SIG-M5 (cell line): ENCODE measurements at regions not wholly inside any gene's neighbourhood (a gene's known extent, or its start where the extent isn't known, plus 50 kb on each side); places are given as distances from the start of the nearest gene placed in this dataset.

Experiments
- DNase-seq: peaks from one replicate; lab custom pipeline; 2025; lab: John Stamatoyannopoulos, UW

GRCh38 chr3:152959307-152959706, 124.4 kb downstream of the P2RY1 start:
- DNase-seq, result no peak

- no peak for DNase-seq
Observed at GRCh38 chr3:152960684-152961083, 125.8 kb downstream of the P2RY1 start.

GRCh38 chr3:152961323-152961722, 126.4 kb downstream of the P2RY1 start:
- DNase-seq, result no peak

GRCh38 chr3:152964911-152965609, 130.1 kb downstream of the P2RY1 start:
- DNase-seq, result no peak

GRCh38 chr3:152968388-152969024, 133.6 kb downstream of the P2RY1 start:
- no peak for DNase-seq

- DNase-seq, result no peak
Observed at GRCh38 chr3:152969557-152970300, 134.8 kb downstream of the P2RY1 start.

- no peak for DNase-seq
Observed at GRCh38 chr3:152970851-152971250, 135.9 kb downstream of the P2RY1 start.

- DNase-seq, result no peak
Observed at GRCh38 chr3:152971880-152972279, 136.9 kb downstream of the P2RY1 start.

- no peak for DNase-seq
Observed at GRCh38 chr3:152973575-152973974, 138.6 kb downstream of the P2RY1 start.

GRCh38 chr3:152976239-152976638, 141.3 kb downstream of the P2RY1 start:
- no peak for DNase-seq

- no peak for DNase-seq
Observed at GRCh38 chr3:152977366-152977765, 142.4 kb downstream of the P2RY1 start.

GRCh38 chr3:152978152-152978551, 143.2 kb downstream of the P2RY1 start:
- no peak for DNase-seq

- DNase-seq, result no peak
Observed at GRCh38 chr3:152997526-152997925, 162.6 kb downstream of the P2RY1 start.

- no peak for DNase-seq
Observed at GRCh38 chr3:152998591-152998990, 163.4 kb upstream of the RAP2B start.

GRCh38 chr3:153000325-153000724, 161.7 kb upstream of the RAP2B start:
- no peak for DNase-seq

- no peak for DNase-seq
Observed at GRCh38 chr3:153001210-153002078, 160.6 kb upstream of the RAP2B start.

- no peak for DNase-seq
Observed at GRCh38 chr3:153003441-153003840, 158.6 kb upstream of the RAP2B start.

GRCh38 chr3:153003862-153004261, 158.2 kb upstream of the RAP2B start:
- no peak for DNase-seq

GRCh38 chr3:153008226-153008625, 153.8 kb upstream of the RAP2B start:
- DNase-seq, result no peak

GRCh38 chr3:153023896-153024295, 138.1 kb upstream of the RAP2B start:
- no peak for DNase-seq

- DNase-seq, result no peak
Observed at GRCh38 chr3:153026026-153026425, 136.0 kb upstream of the RAP2B start.

- no peak for DNase-seq
Observed at GRCh38 chr3:153028381-153028780, 133.6 kb upstream of the RAP2B start.
